ENCODE measurements at regions not wholly inside any gene's neighbourhood (a gene's known extent, or its start where the extent isn't known, plus 50 kb on each side); places are given as distances from the start of the nearest gene placed in this dataset.

- no peak for DNase-seq (ENCODE audit: low spot score)
These were observed 77.7 kb upstream of the PELI1 start for GRCh38 chr2:64221935-64222334.

DNA sequence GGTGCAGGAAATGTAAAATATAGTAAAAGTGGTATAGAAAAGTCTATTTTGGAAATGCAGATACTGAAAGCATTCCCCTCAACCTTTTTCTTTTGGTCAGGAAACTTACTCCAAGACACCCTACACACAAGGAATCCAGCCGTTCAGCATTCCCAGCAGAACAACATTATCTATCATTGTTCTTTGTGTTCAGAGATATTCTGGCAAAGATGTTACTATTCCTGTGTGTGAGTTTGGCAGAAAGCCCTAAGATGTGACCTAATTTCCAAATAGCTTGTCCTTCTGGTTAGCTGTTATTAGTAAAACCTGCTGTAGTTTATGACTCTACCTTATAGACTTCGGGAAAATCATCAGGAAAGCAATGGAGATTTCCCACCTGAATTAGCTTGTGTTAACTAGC, 78.1 kb upstream of the PELI1 start:
- peak; percentile 54 for DNase-seq (ENCODE audit: low spot score)

DNA sequence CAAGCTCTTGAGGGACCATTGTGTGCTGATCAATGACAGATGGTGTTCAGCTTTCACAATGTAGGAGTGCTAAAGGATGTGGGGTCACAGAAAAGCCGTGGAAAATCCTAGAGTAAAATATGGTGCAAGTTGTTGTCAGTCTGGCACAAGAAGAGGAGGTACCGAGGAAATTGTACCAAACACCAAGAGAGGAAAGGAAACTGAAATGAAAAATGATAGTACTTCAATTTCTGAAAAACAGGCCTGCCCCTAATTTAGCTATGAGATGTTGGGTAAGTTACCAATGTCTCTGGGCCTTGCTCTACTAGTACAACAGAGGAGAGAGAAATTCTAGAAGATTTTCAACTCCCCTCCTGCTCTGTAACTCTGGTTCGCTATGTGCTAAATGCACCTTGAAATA, 78.8 kb upstream of the PELI1 start:
- no peak for DNase-seq (ENCODE audit: low spot score)

DNA sequence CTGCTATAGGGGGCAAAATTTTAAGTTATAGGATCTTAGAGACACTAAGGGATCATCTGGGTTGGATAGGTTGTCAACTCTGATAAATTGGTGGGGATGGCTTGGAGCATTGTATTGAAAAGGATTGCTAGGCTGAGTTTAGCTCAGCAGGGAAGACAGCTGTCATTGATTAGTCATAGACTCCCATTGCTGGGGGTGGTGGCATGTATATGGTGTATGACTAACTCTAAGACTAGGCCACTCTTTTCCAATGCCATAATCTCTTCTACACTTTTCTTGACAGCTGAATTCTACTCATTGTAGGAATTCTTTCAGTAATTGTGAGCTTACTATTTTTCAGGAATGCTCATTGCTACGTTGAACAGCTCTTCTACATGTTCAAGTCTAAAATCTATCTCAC, 81.3 kb upstream of the PELI1 start:
- no peak for DNase-seq (ENCODE audit: low spot score)

GRCh38 chr2:64226611-64227010, 82.4 kb upstream of the PELI1 start:
- no peak for DNase-seq (ENCODE audit: low spot score)

DNA sequence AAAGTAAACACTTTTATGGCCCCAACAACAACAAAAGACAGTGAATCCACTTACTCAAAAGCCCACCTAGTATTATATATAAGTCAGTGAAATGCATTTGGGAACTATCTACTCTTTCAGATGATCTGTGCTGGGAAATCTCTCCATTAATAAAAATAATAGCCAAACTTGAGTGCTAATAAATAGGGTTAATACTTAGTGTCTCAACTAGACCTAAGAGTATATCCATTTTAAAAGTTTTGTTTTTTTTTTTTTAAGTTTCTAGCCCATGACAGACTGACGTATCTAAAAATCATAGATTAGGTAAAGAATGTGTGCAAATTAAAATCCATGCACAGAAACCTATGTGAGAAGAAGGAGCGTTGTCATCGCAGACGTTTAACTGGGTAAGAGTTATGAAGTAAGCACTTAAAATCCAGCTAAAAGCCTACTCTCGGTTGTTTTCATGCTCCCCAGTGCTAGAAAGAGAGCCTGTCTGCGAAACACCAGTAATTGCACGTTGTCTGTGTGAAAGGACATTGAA, 83.4 kb upstream of the PELI1 start:
- no peak for DNase-seq (ENCODE audit: low spot score)

DNA sequence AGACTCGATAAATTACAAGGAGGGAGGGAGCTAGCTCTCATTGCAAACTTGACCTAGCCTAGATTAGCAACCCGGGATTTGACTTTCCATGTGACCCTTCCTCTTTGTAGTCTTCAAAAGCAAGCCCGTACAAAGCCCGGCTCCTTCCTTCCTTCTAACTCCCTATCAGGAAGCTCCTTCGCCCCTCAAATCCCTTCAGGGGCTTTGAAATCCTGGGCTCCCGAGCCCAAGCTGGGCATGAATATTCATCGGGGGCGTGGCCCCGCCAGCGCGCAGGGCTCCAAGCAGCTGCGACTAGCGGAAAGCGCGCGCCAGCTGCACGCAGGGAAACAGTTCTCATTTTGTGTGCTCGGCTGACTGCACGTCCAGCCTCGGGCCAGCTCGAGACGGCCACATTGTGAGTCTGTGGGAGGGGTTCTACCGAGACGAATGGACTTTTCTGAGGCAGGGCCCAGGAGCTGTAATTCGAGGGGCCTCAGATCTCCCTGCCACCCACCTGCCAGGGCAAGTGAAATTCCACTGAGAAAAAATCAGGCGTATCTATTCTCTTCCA, 84.0 kb upstream of the PELI1 start:
- peak; percentile 96 for DNase-seq (ENCODE audit: low spot score)

DNA sequence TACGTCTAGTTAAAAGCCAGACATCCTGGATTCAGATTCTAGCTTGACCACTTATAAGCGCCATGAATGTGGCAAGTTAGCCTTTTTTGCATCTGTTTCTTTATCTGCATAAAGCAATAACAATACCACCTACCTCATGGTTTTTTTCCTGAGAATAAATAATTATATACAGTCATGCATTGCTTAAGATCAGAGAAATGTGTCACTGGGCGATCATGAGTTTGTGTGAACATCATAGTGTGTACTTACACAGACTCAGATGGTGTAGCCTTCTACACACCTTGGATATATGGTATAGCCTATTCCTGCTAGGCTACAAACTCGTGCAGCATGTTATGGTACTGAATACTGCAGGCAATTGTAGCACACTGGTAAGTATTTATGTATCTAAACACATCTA, 84.7 kb upstream of the PELI1 start:
- no peak for DNase-seq (ENCODE audit: low spot score)

DNA sequence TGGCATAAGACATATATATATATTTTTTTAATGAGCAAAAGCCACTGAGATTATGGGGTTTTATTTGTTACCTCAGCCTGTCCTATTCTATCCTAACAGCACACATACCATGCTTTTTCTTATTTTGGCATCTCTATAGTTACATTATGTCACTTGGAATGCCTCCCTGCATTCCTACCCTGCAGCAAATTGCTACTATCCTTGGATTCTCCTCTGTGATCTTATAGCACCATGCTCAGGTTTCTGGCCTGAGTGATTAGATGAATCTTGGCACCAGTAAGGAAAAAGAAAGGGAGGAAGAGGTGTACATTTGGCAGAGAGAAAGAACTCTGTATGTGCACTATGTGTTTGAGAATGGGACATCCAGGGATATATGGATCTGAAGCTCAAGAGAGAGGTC, 86.3 kb upstream of the PELI1 start:
- no peak for DNase-seq (ENCODE audit: low spot score)

DNA sequence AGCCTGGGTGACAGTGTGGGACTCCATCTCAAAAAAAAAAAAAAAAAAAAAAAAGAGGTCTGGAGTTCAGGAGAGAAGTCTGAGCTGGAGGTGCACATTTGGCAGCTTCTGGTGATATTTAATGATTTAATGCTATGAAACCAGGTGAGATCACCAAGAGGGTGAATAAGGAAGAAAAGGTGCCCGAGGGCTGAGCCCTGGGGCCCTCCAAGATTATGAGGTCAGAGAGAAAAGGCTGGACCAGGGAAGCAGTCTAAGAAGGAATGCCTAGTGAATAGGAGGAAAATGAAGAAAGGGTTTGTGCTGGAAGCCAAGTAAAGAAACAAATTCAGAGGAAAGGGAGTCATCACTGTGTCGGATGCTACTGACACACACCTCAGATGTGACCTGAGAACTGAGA, 88.0 kb upstream of the PELI1 start:
- DNase-seq (ENCODE audit: low spot score): no peak

DNA sequence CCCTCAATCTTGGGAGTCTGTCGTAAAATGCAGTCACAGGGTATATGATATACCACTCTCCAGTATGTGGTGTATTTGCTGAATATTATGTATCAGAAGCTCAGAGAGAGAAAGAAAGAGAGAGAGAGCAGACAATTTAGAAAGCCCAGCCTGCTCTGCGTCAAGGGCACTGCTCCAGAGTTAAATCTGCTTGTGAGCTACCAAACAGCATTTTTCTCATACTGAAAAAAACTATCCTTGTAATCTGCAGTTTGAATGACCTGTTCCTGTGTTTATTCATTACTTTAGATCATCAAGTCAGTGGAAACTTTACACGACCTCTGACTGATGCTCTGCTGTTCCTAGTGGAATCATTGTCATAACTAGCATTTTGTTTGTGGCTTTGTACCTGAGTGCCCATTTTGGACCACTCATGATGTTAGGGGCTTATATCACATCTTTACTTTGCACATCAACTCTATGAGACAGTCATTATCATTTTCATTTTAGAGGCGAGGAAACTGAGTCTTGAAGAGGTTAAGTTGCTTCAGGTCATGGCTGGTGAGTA, 89.2 kb upstream of the PELI1 start:
- DNase-seq (ENCODE audit: low spot score): no peak

DNA sequence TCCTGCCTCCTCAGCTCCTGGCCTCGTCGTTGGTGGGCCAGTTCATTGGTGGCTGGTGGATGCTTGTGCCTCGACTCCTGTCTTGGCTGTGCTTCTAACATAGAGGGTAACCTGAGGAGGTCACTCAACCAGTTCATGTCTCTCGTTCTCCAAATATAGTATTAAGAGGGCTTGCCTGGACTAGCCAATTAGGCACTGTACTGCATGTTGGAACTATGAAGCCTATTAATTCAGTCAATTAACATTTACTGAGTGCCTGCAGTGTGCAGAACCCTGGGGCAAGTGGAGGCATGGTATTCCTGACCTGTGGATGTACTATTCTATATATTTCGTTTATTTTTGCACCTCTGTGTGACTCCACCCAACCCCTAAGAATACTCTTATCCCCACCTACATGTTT, 89.9 kb upstream of the PELI1 start:
- DNase-seq (ENCODE audit: low spot score): no peak

GRCh38 chr2:64234785-64235184, 90.6 kb upstream of the PELI1 start:
- DNase-seq (ENCODE audit: low spot score): no peak

DNA sequence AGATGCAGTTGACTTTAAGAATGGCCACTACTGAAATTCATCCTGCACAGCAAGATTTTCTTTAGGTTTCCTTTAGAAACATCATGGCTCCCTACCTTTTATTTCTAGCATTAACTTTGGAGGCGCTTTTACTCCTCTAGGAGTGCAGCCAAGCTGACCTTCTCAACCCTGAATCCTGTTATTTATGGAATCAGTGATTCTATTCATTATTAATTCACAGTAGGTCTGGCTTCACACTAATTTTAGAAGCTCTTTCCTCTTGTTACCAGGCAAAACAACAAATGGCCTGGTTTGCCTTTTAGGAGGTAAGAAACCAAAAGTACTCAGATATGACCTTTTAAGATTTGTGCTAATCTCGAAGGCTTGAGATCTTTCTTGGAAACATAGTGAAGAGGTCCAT, 93.0 kb upstream of the PELI1 start:
- no peak for DNase-seq (ENCODE audit: low spot score)

DNA sequence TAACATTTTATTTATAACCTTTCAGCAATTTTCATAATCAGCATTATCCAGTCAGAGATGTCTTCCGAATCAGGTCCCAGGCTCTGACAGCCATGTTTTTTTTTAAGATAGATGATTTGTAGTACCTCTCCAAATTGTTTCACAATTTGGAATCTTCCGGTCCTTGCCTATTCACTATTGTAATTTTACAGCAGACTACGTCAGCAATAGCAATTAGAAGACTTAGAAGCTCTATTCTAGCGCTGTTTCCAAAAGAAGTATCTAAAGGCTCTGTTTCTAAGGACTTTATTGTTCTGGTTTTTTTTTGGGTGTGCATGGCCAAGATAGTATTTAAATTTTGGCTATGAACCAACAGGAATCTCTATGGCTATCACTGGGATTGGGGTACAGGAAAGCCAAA, 94.6 kb upstream of the PELI1 start:
- no peak for DNase-seq (ENCODE audit: low spot score)

- DNase-seq (ENCODE audit: low spot score): no peak
These were observed 99.1 kb upstream of the PELI1 start for GRCh38 chr2:64243081-64244036.

DNA sequence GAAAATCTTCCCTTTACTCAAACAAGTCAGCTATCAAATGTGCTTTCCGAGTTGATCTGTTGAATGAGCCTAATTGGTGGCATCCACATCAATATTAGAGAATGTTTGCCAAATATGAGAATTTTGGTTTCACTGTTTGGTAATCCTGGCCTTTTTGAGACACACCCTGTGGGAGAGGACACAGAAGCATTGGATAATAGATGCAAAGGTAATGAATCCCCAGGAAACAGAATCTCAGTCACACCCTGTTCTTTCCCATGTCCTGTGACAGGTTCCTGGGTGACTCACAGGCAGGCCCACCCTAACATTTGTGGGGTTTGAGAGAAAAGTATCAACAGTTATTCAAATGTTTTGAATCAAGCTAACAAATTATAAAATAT, 99.8 kb upstream of the PELI1 start:
- no peak for DNase-seq (ENCODE audit: low spot score)

DNA sequence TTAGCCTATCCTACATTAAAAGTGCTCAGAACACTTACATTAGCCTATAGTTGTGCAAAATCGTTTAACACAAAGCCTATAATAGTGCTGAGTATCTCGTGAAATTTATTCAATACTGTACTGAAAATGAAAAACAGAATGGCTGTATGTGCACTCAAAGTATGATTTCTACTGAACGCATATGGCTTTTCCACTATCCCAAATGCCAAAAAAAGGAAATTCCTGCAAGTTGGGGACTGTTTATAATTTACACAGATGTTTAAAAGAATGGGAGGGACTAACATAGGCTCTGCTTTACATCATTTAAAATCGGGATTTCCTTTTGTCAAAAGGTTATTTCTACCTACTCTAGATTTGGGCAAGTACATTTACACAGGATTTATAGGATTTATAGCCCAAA, 101.4 kb upstream of the PELI1 start:
- DNase-seq (ENCODE audit: low spot score): no peak

DNA sequence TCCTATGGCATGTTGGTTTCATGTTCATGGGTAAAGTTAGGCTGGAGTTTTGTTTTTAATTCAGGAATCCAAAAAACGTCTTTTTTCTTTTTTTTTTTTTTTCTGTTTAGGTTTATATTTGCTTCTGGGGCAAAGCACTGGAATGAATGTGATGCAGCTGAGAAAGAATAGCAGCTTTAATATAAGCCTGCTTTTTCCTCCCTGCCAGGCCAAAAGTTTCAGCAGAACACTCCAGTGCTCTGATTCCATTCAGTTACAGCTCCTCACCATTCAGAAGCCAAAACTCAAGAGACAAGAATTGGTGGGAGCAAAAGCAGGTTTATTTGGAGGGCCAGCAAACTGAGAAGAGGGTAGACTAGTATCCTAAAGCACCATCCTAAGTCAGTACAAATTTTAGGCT, 102.7 kb upstream of the PELI1 start:
- DNase-seq (ENCODE audit: low spot score): no peak

DNA sequence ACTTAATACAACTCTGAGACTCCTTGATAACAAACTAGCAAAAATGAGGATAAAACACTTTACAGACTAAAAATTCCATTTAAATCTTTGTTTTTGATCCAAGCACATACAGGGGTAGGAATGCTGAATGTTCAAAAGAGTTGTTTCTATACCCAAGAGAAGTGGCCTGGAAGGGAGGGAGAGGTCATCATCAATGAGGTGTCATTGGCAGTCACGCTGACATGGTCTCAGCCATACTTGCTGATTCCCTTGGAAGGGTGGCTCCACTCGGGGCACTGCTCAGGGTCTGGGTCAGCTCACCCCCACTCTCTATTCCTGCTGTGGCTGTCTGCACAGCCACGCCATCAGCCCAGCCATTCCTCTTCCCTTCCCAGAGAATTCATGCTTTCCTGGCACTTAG, 105.2 kb upstream of the PELI1 start:
- no peak for DNase-seq (ENCODE audit: low spot score)

DNA sequence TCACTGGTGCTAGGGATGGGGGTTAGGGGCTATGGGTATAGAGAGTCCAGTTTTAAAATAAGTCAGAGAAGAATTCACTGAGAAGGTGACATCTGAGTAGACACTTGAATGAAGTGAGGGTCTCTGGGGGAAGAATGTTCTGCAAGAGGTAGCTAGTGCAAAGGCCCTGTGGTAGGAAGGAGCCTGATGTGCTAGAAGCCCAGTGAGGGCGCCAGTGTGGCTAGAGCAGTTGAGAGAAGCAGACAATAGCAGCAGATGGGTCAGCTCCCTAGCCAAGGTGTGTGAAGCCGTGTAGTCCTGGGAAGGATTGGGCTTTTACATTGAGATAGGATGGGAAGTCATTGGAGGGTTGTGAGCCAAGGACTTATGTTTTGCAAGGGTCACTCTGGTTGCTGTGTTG, 105.8 kb upstream of the PELI1 start:
- DNase-seq (ENCODE audit: low spot score): no peak

GRCh38 chr2:64250751-64251423, 106.7 kb upstream of the PELI1 start:
- DNase-seq (ENCODE audit: low spot score): no peak
